SK-N-SH treated with all-trans-retinoic acid at 6 μM for 48 hours (cell line): ENCODE measurements at regions not wholly inside any gene's neighbourhood (a gene's known extent, or its start where the extent isn't known, plus 50 kb on each side); places are given as distances from the start of the nearest gene placed in this dataset.
"Not testable (repeated sequence)": the region's sequence is repeated elsewhere in the genome, so short reads cannot be mapped to it uniquely, and the experiment has no call there.

Source experiments
- ATAC-seq: fragments of 200-7000 bp; cut with Tn5 transposase; 3 replicates; pipeline ENCODE4 v1.9.1; 2020; ENCODE audit warnings: mild to moderate bottlenecking, moderate library complexity
- BACH2 ChIP-seq: fragments of 250-450 bp; sonication (Bioruptor Pico); IDR thresholded peaks from 2 replicates; pipeline ENCODE4 v1.9.0; 2021; ENCODE audit warnings: mild to moderate bottlenecking, borderline replicate concordance
- CREB5 ChIP-seq: fragments of 250-450 bp; sonication (Bioruptor Pico); IDR thresholded peaks from 2 replicates; pipeline ENCODE4 v1.5.1; 2020; ENCODE audit warnings: low read depth, mild to moderate bottlenecking, moderate library complexity
- CSDC2 ChIP-seq: fragments of 250-450 bp; sonication (Bioruptor Pico); IDR thresholded peaks from 2 replicates; pipeline ENCODE4 v1.5.0; 2020; ENCODE audit warnings: mild to moderate bottlenecking, moderate library complexity
- ESRRG ChIP-seq: fragments of 250-450 bp; sonication (Bioruptor Pico); IDR thresholded peaks from 2 replicates; pipeline ENCODE4 v1.6.1; 2021; ENCODE audit warnings: mild to moderate bottlenecking
- GLIS3 ChIP-seq: fragments of 250-450 bp; sonication (Bioruptor Pico); IDR thresholded peaks from 2 replicates; pipeline ENCODE4 v1.5.0; 2020; ENCODE audit warnings: mild to moderate bottlenecking, moderate library complexity
- ISL1 ChIP-seq: fragments of 250-450 bp; sonication (Bioruptor Pico); IDR thresholded peaks from 2 replicates; pipeline ENCODE4 v2.1.2; 2022; ENCODE audit warnings: mild to moderate bottlenecking, moderate library complexity
- PATZ1 ChIP-seq: fragments of 250-450 bp; sonication (Bioruptor Pico); IDR thresholded peaks from 2 replicates; pipeline ENCODE4 v1.8.0; 2020; ENCODE audit warnings: mild to moderate bottlenecking, moderate library complexity, borderline replicate concordance
- POU6F1 ChIP-seq: fragments of 250-450 bp; sonication (Bioruptor Pico); IDR thresholded peaks from 2 replicates; pipeline ENCODE4 v1.8.0; 2021; ENCODE audit warnings: low read depth, mild to moderate bottlenecking, moderate library complexity, borderline replicate concordance
- PPARA ChIP-seq: fragments of 250-450 bp; sonication (Bioruptor Pico); IDR thresholded peaks from 2 replicates; pipeline ENCODE4 v1.5.0; 2020; ENCODE audit warnings: mild to moderate bottlenecking, borderline replicate concordance
- SNAI2 ChIP-seq: fragments of 250-450 bp; sonication (Bioruptor Pico); IDR thresholded peaks from 2 replicates; pipeline ENCODE4 v1.5.0; 2020; ENCODE audit warnings: mild to moderate bottlenecking, moderate library complexity
- TCF4 ChIP-seq: fragments of 250-450 bp; sonication (Bioruptor Pico); IDR thresholded peaks from 2 replicates; pipeline ENCODE4 v1.8.0; 2021; ENCODE audit warnings: mild to moderate bottlenecking, moderate library complexity, borderline replicate concordance
- TOX ChIP-seq: fragments of 250-450 bp; sonication (Bioruptor Pico); IDR thresholded peaks from 2 replicates; pipeline ENCODE4 v1.8.0; 2021; ENCODE audit warnings: mild to moderate bottlenecking, moderate library complexity, borderline replicate concordance
- TSHZ2 ChIP-seq: fragments of 250-450 bp; sonication (Bioruptor Pico); IDR thresholded peaks from 2 replicates; pipeline ENCODE4 v1.5.0; 2020; ENCODE audit warnings: mild to moderate bottlenecking, moderate library complexity
- ZFP30 ChIP-seq: fragments of 450-650 bp; formaldehyde crosslinking; IDR thresholded peaks from 2 replicates; pipeline ENCODE4 v1.5.0; 2022; ENCODE audit warnings: mild to moderate bottlenecking, moderate library complexity
- ZNF565 ChIP-seq: fragments of 450-650 bp; formaldehyde crosslinking; conservative IDR thresholded peaks from 2 replicates; pipeline ENCODE4 v1.5.0; 2020; ENCODE audit warnings: low read depth, mild to moderate bottlenecking, moderate library complexity
- ZNF70 ChIP-seq: fragments of 450-650 bp; formaldehyde crosslinking; IDR thresholded peaks from 2 replicates; pipeline ENCODE4 v1.5.0; 2020; ENCODE audit warnings: mild to moderate bottlenecking, moderate library complexity
- ZNF8 ChIP-seq: fragments of 450-650 bp; formaldehyde crosslinking; IDR thresholded peaks from 2 replicates; pipeline ENCODE4 v1.5.0; 2020; ENCODE audit warnings: mild to moderate bottlenecking, moderate library complexity

GRCh38 chr4:13815231-13815630 lies 187.7 kb upstream of the BOD1L1 start:
- no peak for TF ChIP-seq CSDC2 (CRISPR knock-in tag)
- TF ChIP-seq ZNF70 (CRISPR knock-in tag), result no peak
- no peak for TF ChIP-seq BACH2 (CRISPR knock-in tag)
- TF ChIP-seq TCF4, result no peak
- no peak for TF ChIP-seq PATZ1 (CRISPR knock-in tag)
- no peak for TF ChIP-seq ESRRG
- TF ChIP-seq POU6F1 (CRISPR knock-in tag), result no peak
- TF ChIP-seq ZNF8, result no peak
- TF ChIP-seq TSHZ2, result no peak
- no peak for TF ChIP-seq ISL1 (CRISPR knock-in tag)
- ATAC-seq, result no peak

- TF ChIP-seq TSHZ2 (no peak), TOX (CRISPR knock-in tag) (no peak), BACH2 (CRISPR knock-in tag) (no peak), ZNF70 (CRISPR knock-in tag) (no peak), PPARA (CRISPR knock-in tag) (no peak), ZNF565 (CRISPR knock-in tag) (no peak), ESRRG (no peak), ZFP30 (CRISPR knock-in tag) (no peak), CREB5 (CRISPR knock-in tag) (no peak)
- ATAC-seq, result no peak
Measured at GRCh38 chr4:13816472-13816871, 188.9 kb upstream of the BOD1L1 start.

- no peak for ATAC-seq
- TF ChIP-seq GLIS3 (CRISPR knock-in tag) (no peak), TCF4 (no peak), ESRRG (no peak), CSDC2 (CRISPR knock-in tag) (no peak), ISL1 (CRISPR knock-in tag) (no peak), SNAI2 (no peak), TOX (CRISPR knock-in tag) (no peak)
Measured at GRCh38 chr4:13821522-13821921, 194.0 kb upstream of the BOD1L1 start.

GRCh38 chr4:13825822-13826221 lies 198.3 kb upstream of the BOD1L1 start:
- not testable (repeated sequence) for ATAC-seq
